ENCODE measurements at regions not wholly inside any gene's neighbourhood (a gene's known extent, or its start where the extent isn't known, plus 50 kb on each side); places are given as distances from the start of the nearest gene placed in this dataset.

DNA sequence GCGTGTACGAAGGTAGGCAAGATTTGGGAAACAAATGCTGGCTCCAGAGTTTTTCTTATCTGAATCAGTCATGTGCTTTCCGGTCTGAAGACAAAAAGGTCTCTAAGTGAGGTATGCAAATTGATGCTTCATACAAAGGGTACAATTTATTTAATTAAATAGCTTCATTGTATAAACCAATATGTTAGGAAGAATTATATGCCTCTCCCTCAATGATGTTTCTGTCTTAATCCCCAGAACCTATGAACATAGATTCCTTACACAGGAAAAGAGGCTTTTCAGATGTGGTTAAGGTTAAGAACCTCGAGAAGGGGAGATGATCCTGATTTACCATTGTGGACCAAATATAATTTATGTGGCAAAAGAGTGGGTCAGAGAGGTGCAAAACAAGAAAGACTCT lies 543.5 kb upstream of the PCDH10 start:
- Mint-ChIP-seq H3K27me3 (ENCODE audit: low read depth) (peaks cover 2% of the 10 kb centered on the region), H3K9me3 (ENCODE audit: low read depth) (peaks cover 2% of the 10 kb centered on the region), H3K36me3 (ENCODE audit: low read depth) (no peaks in the 10 kb centered on the region), H3K4me3 (ENCODE audit: unreplicated experiment) (no peak overlapping the region), H3K4me1 (ENCODE audit: low read depth) (no peaks in the 10 kb centered on the region), H3K27ac (ENCODE audit: unreplicated experiment) (no peak overlapping the region)
- TF ChIP-seq, protein P1, sequence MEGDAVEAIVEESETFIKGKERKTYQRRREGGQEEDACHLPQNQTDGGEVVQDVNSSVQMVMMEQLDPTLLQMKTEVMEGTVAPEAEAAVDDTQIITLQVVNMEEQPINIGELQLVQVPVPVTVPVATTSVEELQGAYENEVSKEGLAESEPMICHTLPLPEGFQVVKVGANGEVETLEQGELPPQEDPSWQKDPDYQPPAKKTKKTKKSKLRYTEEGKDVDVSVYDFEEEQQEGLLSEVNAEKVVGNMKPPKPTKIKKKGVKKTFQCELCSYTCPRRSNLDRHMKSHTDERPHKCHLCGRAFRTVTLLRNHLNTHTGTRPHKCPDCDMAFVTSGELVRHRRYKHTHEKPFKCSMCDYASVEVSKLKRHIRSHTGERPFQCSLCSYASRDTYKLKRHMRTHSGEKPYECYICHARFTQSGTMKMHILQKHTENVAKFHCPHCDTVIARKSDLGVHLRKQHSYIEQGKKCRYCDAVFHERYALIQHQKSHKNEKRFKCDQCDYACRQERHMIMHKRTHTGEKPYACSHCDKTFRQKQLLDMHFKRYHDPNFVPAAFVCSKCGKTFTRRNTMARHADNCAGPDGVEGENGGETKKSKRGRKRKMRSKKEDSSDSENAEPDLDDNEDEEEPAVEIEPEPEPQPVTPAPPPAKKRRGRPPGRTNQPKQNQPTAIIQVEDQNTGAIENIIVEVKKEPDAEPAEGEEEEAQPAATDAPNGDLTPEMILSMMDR (IDR thresholded peaks at IDR 0.05) = no peak
- DNase-seq (ENCODE audit: low spot score) = no peak

DNA sequence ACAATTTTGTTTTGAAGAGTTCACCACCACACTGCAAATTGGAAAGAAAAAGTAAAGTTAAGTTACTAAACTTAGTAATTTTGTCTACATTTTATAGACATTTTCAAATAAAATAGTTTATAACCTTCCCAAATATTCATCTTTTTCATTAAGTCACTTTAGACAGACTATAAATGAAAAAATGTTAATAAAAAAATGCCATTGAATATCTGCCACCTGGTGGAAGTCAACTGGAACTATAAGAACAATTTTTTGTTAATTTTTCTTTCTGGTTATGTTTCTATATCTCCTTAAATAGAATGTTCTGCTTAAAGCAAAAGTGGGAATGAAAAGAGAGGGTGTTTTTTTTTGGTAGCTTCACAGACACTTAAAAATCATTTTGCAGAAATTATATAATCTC lies 534.4 kb upstream of the PCDH10 start:
- TF ChIP-seq, protein P1 (IDR thresholded peaks at IDR 0.05) = peak; percentile 88
- Mint-ChIP-seq H3K4me1 (ENCODE audit: low read depth) (no peaks in the 10 kb centered on the region), H3K27me3 (ENCODE audit: low read depth) (no peaks in the 10 kb centered on the region), H3K9me3 (ENCODE audit: low read depth) (peaks cover 3% of the 10 kb centered on the region), H3K4me3 (ENCODE audit: unreplicated experiment) (no peak overlapping the region), H3K27ac (ENCODE audit: unreplicated experiment) (no peak overlapping the region), H3K36me3 (ENCODE audit: low read depth) (no peaks in the 10 kb centered on the region)
- no peak for DNase-seq (ENCODE audit: low spot score)

DNA sequence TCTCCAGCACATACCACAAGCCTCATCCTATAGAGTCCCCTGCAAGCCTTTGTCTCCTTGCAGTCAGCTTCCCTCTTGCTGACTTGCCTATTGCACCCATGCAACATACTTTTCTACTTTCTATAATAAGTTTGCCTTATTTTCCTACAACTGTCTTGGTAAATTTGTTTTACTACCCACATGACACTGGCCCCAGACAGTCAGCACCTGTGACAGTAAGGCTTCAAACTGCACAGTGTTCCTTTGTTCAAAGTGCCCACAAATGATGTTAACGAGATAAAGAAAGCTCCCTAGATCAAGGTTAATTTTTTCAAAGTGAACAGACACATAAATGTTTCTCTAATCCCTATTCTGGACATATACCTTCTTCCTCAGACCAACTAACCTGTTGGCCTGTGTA lies 529.1 kb upstream of the PCDH10 start:
- H3K27ac Mint-ChIP-seq (ENCODE audit: unreplicated experiment) = no peak overlapping the region
- H3K9me3 Mint-ChIP-seq (ENCODE audit: low read depth) = peaks cover 3% of the 10 kb centered on the region
- no peaks in the 10 kb centered on the region for H3K36me3 Mint-ChIP-seq (ENCODE audit: low read depth)

DNA sequence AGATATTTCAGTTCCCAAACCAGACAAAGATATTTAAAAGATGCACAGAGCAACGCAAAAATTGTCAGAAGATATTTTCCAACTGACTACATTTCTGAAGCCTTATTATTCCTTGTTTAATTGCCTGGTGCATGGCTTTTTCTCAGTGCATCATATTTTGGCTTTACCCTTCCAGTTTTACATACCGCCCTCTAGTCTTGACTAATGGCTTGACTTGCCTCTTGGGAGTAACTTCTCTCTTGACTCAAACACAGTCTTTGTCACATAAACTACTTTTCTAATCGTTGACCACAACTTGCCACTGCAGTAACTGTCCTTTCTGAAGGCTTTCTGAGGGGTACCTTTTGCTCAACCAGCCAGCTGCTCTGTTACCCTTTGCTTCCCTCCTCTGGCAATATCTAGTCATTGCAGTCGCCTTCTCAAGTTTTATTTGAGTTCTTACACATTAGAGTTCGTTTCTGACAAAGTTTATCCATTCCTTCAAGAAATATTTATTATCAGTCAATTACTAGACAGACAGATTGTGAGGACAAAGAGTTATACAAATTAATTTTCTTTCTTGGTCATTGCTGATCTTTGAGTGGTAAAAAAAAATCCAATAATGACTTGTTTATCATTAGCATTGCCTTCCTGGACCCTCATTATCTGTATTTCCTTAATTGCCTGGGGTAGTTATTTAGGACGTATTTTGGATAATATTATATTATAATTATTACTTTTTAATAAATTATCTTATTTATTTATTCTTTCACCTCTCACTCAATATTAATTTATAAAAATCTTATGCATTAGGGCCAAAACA lies 506.9 kb upstream of the PCDH10 start:
- Mint-ChIP-seq H3K27ac (ENCODE audit: unreplicated experiment) (no peak overlapping the region), H3K36me3 (ENCODE audit: low read depth) (no peaks in the 10 kb centered on the region), H3K9me3 (ENCODE audit: low read depth) (no peaks in the 10 kb centered on the region), H3K4me1 (ENCODE audit: low read depth) (no peaks in the 10 kb centered on the region), H3K27me3 (ENCODE audit: low read depth) (peaks cover 10% of the 10 kb centered on the region), H3K4me3 (ENCODE audit: unreplicated experiment) (no peak overlapping the region)
- TF ChIP-seq, protein P1 (IDR thresholded peaks at IDR 0.05) = peak; percentile 89
- no peak for DNase-seq (ENCODE audit: low spot score)

More for the DNA sequence above, 529.1 kb upstream of the PCDH10 start:
- no peaks in the 10 kb centered on the region for H3K27me3 Mint-ChIP-seq (ENCODE audit: low read depth)
- no peaks in the 10 kb centered on the region for H3K4me1 Mint-ChIP-seq (ENCODE audit: low read depth)
- no peak for DNase-seq (ENCODE audit: low spot score)
- TF ChIP-seq, protein P1 (IDR thresholded peaks at IDR 0.05) = no peak
- no peak overlapping the region for H3K4me3 Mint-ChIP-seq (ENCODE audit: unreplicated experiment)

DNA sequence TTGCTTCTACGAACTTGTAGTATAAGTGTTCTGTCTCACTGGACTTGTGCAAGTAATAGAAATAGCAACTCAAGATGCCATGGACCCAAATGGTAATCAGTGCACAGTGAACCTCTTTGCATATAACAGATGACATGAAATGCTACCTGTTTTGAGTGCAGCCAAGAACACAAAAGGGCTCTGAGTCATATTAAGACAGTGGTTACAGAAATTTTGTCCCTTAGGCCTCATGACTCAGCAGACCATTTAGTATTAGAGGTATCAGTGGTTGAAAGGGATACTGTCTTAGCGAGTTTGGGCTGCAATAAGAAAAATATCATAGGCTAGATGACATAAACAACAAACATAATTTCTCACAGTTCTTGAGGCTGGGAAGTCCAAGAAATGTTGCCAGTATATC lies 502.9 kb upstream of the PCDH10 start:
- DNase-seq (ENCODE audit: low spot score) = no peak
- no peak overlapping the region for H3K27ac Mint-ChIP-seq (ENCODE audit: unreplicated experiment)
- no peaks in the 10 kb centered on the region for H3K36me3 Mint-ChIP-seq (ENCODE audit: low read depth)
- TF ChIP-seq, protein P1 (IDR thresholded peaks at IDR 0.05) = no peak
- no peaks in the 10 kb centered on the region for H3K9me3 Mint-ChIP-seq (ENCODE audit: low read depth)
- H3K4me1 Mint-ChIP-seq (ENCODE audit: low read depth) = no peaks in the 10 kb centered on the region
- H3K4me3 Mint-ChIP-seq (ENCODE audit: unreplicated experiment) = no peak overlapping the region
- H3K27me3 Mint-ChIP-seq (ENCODE audit: low read depth) = peaks cover 3% of the 10 kb centered on the region
